K562 (cell line): ENCODE measurements at regions not wholly inside any gene's neighbourhood (a gene's known extent, or its start where the extent isn't known, plus 50 kb on each side); places are given as distances from the start of the nearest gene placed in this dataset.

Source experiments
- ATAC-seq: fragments of 200-7000 bp; cut with Tn5 transposase; 3 replicates; pipeline ENCODE4 v1.9.1; 2020; ENCODE audit warnings: moderate library complexity
- BruUV-seq: library from RNA; stranded (reverse); fragments of 400-500 nt; replicated peaks from 2 replicates; lab custom pipeline; 2021; lab: Mats Ljungman, UMichigan
- CTCF ChIA-PET: fragments of 300-600 bp; formaldehyde crosslinking; extraction: SDS; loops from one replicate; lab custom pipeline; 2021; ENCODE audit warnings: low intra/inter-chr PET ratio; lab: Yijun Ruan, JAX
- POLR2A ChIA-PET: fragments of 300-600, 350-650 bp; sonication (Branson Sonifier 250); formaldehyde crosslinking; extraction: SDS; loops from one replicate; lab custom pipeline; 2021; ENCODE audit warnings: antibody characterized with exemption, inconsistent platforms; lab: Yijun Ruan, JAX
- DNase-seq, 4 experiments: peaks; one replicate each; pipeline versions ENCODE4 v3.0.0 to v3.0.0-alpha.2; 2011 to 2018; ENCODE audit warnings: low spot score in 3 of 4, mixed read lengths in 3 of 4; ENCODE audit errors: extremely low read depth in 1 of 4
- FAIRE-seq: peaks from 2 replicates; lab custom pipeline; 2011; peaks lifted over from hg19 to GRCh38; lab: Jason Lieb, UNC
- H2AFZ ChIP-seq: 2 replicates; pipeline ENCODE4 v1.6.0; 2011; ENCODE audit warnings: low read depth, low read length, control low read depth, inconsistent platforms
- H3K27ac ChIP-seq: fragments of 200-600 bp; 3 replicates; pipeline ENCODE4 v1.8.0; 2011; ENCODE audit warnings: low read depth, mild to moderate bottlenecking, control low read depth, inconsistent platforms, low read length, moderate library complexity, mixed read lengths; ENCODE audit errors: extremely low read depth
- H3K27me3 ChIP-seq, 2 experiments: fragments of 300-600 bp in 1 of 2; 2 replicates in 1 of 2; 3 replicates in 1 of 2; pipeline versions ENCODE4 v1.6.0 to v1.8.0; 2011; ENCODE audit warnings: inconsistent platforms in 2 of 2, low read length in 2 of 2, mild to moderate bottlenecking in 1 of 2, mixed read lengths in 1 of 2, moderate library complexity in 1 of 2; ENCODE audit not compliant: control insufficient read depth in 2 of 2, insufficient read depth in 2 of 2
- H3K36me3 ChIP-seq: fragments of 300-600 bp; 3 replicates; pipeline ENCODE4 v1.8.0; 2011; ENCODE audit warnings: mild to moderate bottlenecking, low read length, inconsistent platforms; ENCODE audit not compliant: control insufficient read depth, insufficient read depth
- H3K4me1 ChIP-seq, 2 experiments: fragments of 200-600 bp in 1 of 2; replicated peaks in 1 of 2; 2 replicates in 1 of 2; 3 replicates in 1 of 2; pipeline versions ENCODE4 v1.5.1 to v1.8.0; 2011; ENCODE audit warnings: inconsistent platforms in 2 of 2, low read length in 2 of 2, mild to moderate bottlenecking in 1 of 2, mixed read lengths in 1 of 2, moderate library complexity in 1 of 2; ENCODE audit not compliant: control insufficient read depth in 2 of 2, insufficient read depth in 2 of 2
- H3K4me2 ChIP-seq: 2 replicates; pipeline ENCODE4 v1.6.1; 2011; ENCODE audit warnings: low read length, control low read depth, inconsistent platforms, mixed read lengths; ENCODE audit not compliant: insufficient read depth
- H3K4me3 ChIP-seq: fragments of 200-600 bp; sonication (generic), shearing (Covaris generic); 2 replicates; pipeline ENCODE4 v1.5.1; 2016; ENCODE audit warnings: control low read depth, inconsistent platforms
- H3K79me2 ChIP-seq: fragments of 200-600 bp; 3 replicates; pipeline ENCODE4 v1.8.0; 2011; ENCODE audit warnings: low read length, inconsistent platforms; ENCODE audit not compliant: control insufficient read depth, insufficient read depth
- H3K9ac ChIP-seq, 2 experiments: 2 replicates each; pipeline versions ENCODE4 v1.6.0 to v1.6.1; 2011; ENCODE audit warnings: low read depth in 2 of 2, low read length in 2 of 2, control low read depth in 1 of 2, inconsistent platforms in 1 of 2, mild to moderate bottlenecking in 1 of 2, mixed read lengths in 1 of 2; ENCODE audit not compliant: insufficient read depth in 1 of 2
- H3K9me1 ChIP-seq: one replicate; pipeline ENCODE4 v1.6.0; 2011; ENCODE audit warnings: inconsistent platforms, mild to moderate bottlenecking, low read length, moderate library complexity; ENCODE audit not compliant: control insufficient read depth, insufficient read depth
- H3K9me3 ChIP-seq: replicated peaks from 2 replicates; pipeline ENCODE4 v1.5.1; 2011; ENCODE audit warnings: low read depth, low read length, inconsistent platforms; ENCODE audit not compliant: control insufficient read depth, insufficient read depth
- H4K20me1 ChIP-seq: replicated peaks from 2 replicates; pipeline ENCODE4 v1.6.1; 2011; ENCODE audit warnings: low read length, inconsistent platforms, mixed read lengths; ENCODE audit not compliant: control insufficient read depth, insufficient read depth
- CREBBP ChIP-seq: IDR thresholded peaks from one replicate; pipeline ENCODE4 v1.6.1; 2012; ENCODE audit warnings: low read depth, mild to moderate bottlenecking, control low read depth, inconsistent platforms, low read length
- GTF2A2 ChIP-seq: IDR thresholded peaks from 2 replicates; pipeline ENCODE4 v1.6.1; 2016; ENCODE audit warnings: mild to moderate bottlenecking, missing genetic modification characterization, missing compliant biosample characterization
- MCM7 ChIP-seq, 2 experiments: fragments of 450-650 bp; IDR thresholded peaks; 2 replicates each; pipeline ENCODE4 v1.6.1; 2016 to 2018
- NR4A1 ChIP-seq, 2 experiments: fragments of 250-450 bp in 1 of 2; fragments of 450-650 bp in 1 of 2; sonication (Bioruptor Pico) in 1 of 2; IDR thresholded peaks; 2 replicates each; pipeline versions ENCODE4 v1.4.0 to v1.6.1; 2016 to 2020; ENCODE audit warnings: mild to moderate bottlenecking in 2 of 2, missing compliant biosample characterization in 1 of 2, missing genetic modification characterization in 1 of 2, moderate library complexity in 1 of 2
- POLR2A ChIP-seq: fragments of 450-650 bp; conservative IDR thresholded peaks from 2 replicates; pipeline ENCODE4 v1.6.1; 2016
- ZBTB2 ChIP-seq: fragments of 450-650 bp; IDR thresholded peaks from 2 replicates; pipeline ENCODE4 v1.6.1; 2016; ENCODE audit warnings: antibody characterized with exemption
- ZNF780A ChIP-seq: fragments of 250-450 bp; sonication (Bioruptor Pico); IDR thresholded peaks from 2 replicates; pipeline ENCODE4 v1.5.0; 2021; ENCODE audit warnings: mild to moderate bottlenecking
- WGBS: fragments of 100-300 bp; shearing (Covaris generic); methylation state at CpG from one replicate; pipeline ENCODE4 v1.1.6; 2016; ENCODE audit warnings: low coverage, mixed read lengths; ENCODE audit not compliant: insufficient coverage; ENCODE audit errors: missing lambda C conversion rate; 5-methylcytosine and 5-hydroxymethylcytosine counted together
- in situ Hi-C: fragments of 300-500 bp; cut with MboI; formaldehyde crosslinking; loops from 4 replicates; pipeline ENCODE4 v1.15.0; 2018; ENCODE audit warnings: inconsistent platforms, mixed read lengths
- intact Hi-C: fragments of 100-400 bp; cut with micrococcal nuclease; formaldehyde crosslinking; loops from 2 replicates; pipeline ENCODE4 v1.14.2; 2022
- TF ChIP-seq, protein P1 (sequence below): sonication (generic); formaldehyde crosslinking; IDR thresholded peaks from 2 replicates; pipeline ENCODE4 v1.8.1; 2022; ENCODE audit warnings: missing genetic modification reagents

DNA sequence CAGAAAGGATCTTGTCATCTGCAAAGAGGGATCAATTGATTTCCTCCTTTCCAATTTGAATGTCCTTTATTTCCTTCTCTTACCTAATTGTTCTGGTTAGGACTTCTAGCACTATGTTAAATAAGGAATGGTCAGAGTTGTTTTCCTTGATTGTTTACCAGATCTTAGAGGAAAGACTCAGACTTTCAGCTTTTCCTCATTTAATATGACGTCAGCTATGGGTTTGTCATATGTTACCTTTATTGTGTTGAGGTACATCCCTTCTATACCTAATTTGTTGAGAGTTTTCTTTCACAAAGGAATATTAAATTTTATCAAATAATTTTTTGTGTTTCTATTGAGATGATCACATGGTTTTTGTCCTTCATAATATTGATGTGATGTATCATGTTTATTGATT lies 656.5 kb upstream of the GRAMD2B start:
- Histone ChIP-seq H3K79me2 (no peaks in the 10 kb centered on the region), H3K4me2 (no peak overlapping the region), H2AFZ (no peak overlapping the region), H3K27ac (no peak overlapping the region), H3K9me3 (no peaks in the 10 kb centered on the region), H3K4me1 (no peaks in the 10 kb centered on the region), H3K9ac (no peak overlapping the region), H3K4me3 (no peak overlapping the region), H4K20me1 (no peaks in the 10 kb centered on the region), H3K27me3 (no peaks in the 10 kb centered on the region), H3K36me3 (no peaks in the 10 kb centered on the region), H3K9me1 (no peaks in the 10 kb centered on the region)
- DNase-seq (no peak), ATAC-seq (no peak), FAIRE-seq (no peak)
- in situ Hi-C loops (no loop called here), intact Hi-C loops (no loop called here)
- TF ChIP-seq, protein P1, sequence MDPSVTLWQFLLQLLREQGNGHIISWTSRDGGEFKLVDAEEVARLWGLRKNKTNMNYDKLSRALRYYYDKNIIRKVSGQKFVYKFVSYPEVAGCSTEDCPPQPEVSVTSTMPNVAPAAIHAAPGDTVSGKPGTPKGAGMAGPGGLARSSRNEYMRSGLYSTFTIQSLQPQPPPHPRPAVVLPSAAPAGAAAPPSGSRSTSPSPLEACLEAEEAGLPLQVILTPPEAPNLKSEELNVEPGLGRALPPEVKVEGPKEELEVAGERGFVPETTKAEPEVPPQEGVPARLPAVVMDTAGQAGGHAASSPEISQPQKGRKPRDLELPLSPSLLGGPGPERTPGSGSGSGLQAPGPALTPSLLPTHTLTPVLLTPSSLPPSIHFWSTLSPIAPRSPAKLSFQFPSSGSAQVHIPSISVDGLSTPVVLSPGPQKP (CRISPR knock-in tag) = no peak
- no peak for TF ChIP-seq ZNF780A (CRISPR knock-in tag)
- no peak for TF ChIP-seq ZBTB2
- no peak for TF ChIP-seq CREBBP
- TF ChIP-seq GTF2A2 (tag) = no peak
- TF ChIP-seq NR4A1 (CRISPR knock-in tag; IDR thresholded peaks at IDR 0.05) = no peak
- no peak for TF ChIP-seq NR4A1 (tag; IDR thresholded peaks at IDR 0.05)
- TF ChIP-seq POLR2A = no peak
- TF ChIP-seq MCM7 (IDR thresholded peaks at IDR 0.05) = no peak
- 0% methylated on average over 1 of the region's 1 CpG for WGBS
- no TSS peak for BruUV-seq
- POLR2A ChIA-PET = no interaction called here
- CTCF ChIA-PET = no interaction called here
